CD4-positive, alpha-beta T cell treated with Interleukin-6 at 100 ng/mL for 8 hours (primary cell): ENCODE measurements at regions not wholly inside any gene's neighbourhood (a gene's known extent, or its start where the extent isn't known, plus 50 kb on each side); places are given as distances from the start of the nearest gene placed in this dataset.

Source experiments
- DNase-seq: peaks from one replicate; pipeline ENCODE4 v3.0.0-alpha.2; 2020; ENCODE audit warnings: mixed read lengths, low spot score

GRCh38 chr2:830419-831224, 120.0 kb upstream of the SNTG2 start:
- no peak for DNase-seq

- no peak for DNase-seq
Measured at GRCh38 chr2:829047-829446, 121.6 kb upstream of the SNTG2 start.

DNA sequence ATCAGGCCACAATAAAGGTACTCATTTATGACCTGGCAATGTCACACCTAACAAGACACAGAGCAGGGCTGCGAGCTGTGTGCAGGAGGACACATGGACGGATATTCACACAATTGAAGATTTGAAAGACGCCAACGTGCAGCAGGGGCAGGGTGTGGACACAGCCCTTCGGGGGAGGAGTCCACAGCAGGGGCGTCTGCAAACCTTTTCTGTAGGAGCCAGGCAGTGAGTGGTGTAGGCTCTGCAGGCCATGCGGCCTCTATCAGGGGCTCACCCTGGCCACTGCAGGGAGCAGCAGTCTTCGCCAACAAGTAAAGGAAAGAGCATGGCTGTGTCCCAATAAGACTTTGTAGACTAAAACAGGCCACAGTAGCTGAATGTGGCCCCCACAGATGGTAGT, 125.7 kb upstream of the SNTG2 start:
- no peak for DNase-seq

GRCh38 chr2:824524-824923, 126.1 kb upstream of the SNTG2 start:
- DNase-seq = no peak

GRCh38 chr2:821546-821945, 129.1 kb upstream of the SNTG2 start:
- no peak for DNase-seq

DNA sequence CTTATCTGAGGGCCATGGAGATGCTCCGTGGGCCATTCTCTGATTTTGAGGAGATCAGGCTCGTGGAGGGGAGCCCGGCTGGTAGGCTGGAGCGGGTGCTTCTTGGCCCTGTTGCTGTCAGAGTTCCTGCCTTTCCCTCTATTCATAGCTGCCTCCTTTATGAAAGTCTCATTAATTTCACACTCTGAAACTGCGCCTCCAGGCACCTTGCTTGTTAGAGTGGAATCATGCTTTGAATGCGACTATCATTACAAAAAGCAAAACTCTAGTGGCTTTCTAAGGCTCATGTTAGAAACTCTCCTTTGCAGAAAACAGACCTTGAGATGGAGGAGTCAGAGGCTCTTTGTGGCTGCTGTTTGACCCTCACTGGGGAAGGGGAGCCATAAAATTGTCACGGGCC, 131.0 kb upstream of the SNTG2 start:
- no peak for DNase-seq

- no peak for DNase-seq
Measured at GRCh38 chr2:819121-819520, 131.5 kb upstream of the SNTG2 start.

- DNase-seq = no peak
Measured at GRCh38 chr2:817336-818015, 133.2 kb upstream of the SNTG2 start.

DNA sequence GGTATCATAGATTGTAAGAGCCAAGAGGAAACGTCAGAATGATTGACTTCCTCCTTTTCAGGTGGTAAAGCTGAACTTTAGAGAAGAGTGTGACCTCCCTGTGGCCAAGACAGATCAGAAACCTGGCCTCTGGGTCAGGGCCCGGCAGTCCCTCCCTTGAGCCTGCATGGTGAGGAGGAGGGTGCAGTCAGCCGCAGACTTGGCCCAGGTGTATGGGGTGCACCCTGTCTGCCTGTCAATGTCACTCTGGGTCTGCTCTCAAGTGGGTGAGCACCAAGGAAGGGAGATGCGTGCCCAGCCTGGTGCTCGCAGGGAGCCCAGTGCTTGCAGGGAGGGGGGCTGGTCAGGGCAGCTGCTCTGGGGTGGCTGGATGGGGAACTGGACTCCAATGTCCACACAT, 134.4 kb upstream of the SNTG2 start:
- no peak for DNase-seq

DNA sequence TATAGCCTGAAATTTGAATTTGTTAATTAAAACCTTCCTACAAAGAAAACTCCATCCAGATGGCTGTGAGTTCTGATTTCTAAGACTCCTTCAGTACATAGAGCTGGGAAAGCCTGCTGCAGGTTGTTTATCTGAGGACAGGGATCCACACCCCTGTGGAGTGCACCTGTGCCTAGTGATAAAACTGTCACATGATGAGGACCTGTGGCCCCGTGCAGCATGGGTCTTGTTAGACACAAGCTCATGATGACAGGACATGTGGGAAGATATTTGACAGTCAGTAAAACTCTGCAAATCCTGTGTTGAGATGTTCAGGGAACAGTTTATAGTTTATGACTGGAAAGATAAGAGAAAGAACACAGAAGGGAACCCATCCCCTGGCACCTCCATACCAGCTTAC, 133.2 kb upstream of the TMEM18 start:
- no peak for DNase-seq

DNA sequence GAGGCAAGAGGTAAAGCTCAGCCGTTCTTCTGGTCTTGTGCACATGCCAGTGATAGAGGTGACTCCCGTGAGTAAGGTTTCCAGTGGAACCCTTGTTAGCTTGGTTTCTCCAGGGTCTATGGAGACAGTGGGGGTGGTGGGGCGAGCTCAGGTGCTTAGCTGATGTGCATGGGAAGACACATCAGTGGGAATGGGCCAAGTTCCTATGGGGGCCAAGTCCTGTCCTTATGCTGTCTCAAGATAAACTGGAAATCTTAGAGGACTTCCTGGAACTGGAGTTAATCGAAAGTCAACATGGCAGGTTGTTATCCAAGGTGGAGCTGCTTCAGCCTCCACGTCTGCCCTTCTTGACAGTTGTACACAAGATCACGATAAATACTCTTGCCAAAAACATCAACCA, 130.1 kb upstream of the TMEM18 start:
- DNase-seq = no peak

- DNase-seq = no peak
Measured at GRCh38 chr2:805664-806063, 128.5 kb upstream of the TMEM18 start.

GRCh38 chr2:797993-798392, 120.8 kb upstream of the TMEM18 start:
- DNase-seq = no peak

- no peak for DNase-seq
Measured at GRCh38 chr2:797556-797955, 120.3 kb upstream of the TMEM18 start.

DNA sequence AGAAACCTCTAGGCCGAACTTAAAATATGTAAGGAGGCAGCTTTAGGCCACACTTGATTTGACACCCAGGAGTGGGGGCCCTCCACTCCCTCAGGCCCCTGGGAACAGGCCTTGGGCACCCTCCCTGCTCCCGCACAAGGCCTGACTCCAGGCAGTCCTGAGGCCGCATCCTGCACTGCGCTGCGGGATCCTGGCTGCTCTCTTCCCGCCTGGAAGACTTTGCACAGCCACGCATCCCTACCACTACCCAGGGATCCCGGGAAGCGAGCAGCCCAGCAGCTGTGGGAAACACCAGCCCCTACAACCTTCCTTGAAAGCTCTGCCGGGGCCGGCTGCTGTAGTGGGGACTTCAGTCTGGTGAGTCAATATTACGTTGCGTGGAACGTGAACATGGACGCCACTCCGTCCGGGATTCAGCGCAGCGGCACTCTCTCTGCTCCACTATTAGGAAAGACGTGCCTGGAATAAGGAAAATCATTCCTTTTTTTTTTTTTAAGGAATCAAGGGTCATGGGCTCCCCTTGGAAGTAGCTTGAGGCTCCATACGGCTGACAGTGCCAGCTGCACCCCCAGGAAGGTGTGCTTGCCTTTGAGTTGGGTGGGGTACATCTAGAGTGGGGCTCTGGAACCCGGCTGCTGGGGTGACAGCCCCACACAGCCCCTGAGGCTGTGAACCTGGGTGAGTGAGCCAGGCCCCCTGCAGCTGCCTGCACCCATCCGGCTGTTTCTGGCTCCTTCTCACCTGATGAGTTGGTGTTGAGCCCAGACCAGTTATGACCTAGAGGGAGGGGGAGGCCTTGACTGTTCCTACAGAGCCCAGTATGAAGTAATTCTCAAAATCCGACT, 119.2 kb upstream of the TMEM18 start:
- no peak for DNase-seq

GRCh38 chr2:795531-796041, 118.4 kb upstream of the TMEM18 start:
- DNase-seq = no peak

DNA sequence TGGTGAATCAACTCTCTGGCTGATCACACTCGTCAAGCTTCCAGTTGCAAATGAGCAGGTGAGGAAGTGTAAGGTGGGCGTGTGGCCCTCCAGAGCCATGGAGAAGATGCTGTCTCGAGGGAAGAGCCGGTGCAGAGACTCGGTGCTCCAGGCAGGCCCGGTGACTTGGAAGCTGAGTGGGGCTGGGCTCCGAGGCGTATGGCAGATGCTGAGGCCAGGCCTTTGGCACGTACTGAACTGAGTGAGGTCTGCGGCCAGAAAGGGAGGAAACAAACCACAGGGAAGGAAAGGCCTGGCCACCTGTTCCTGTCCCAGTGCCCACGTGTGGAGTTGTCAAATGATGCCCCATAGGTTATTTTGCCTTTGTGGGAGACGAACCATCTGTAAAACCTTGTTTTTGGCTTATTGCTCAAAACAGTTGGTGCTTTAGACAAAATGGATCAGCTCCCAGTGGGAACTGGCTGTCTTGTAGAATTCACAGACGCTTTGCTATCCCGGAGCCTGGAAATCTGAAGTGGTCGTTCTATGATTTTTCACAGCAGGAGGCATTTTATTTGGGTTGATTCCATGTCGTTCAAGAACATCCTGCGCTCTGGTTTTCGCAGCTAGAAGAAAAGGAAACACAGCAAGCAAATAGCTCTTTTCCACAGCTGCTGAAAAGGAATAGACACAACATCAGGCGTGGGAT, 117.5 kb upstream of the TMEM18 start:
- DNase-seq = no peak

DNA sequence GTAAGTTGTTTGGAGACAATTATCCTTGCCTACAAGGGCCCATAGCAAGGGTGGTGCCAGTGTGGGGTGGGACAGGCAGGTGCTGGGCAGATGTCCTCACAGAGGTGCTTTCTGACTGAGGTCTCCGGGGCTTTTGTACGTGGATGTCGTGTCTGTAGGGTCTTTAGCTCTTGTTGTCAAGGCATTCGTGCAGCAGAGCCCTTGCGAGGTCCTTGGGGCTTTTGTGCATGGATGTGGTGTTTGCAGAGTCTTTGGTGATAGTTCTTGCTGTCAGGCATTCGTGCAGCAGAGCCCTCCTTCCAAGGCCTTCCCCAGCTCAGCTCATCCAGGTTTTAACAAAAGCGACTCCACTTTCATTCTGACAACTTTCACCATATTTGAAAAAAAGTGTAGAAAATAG, 116.0 kb upstream of the TMEM18 start:
- no peak for DNase-seq

DNA sequence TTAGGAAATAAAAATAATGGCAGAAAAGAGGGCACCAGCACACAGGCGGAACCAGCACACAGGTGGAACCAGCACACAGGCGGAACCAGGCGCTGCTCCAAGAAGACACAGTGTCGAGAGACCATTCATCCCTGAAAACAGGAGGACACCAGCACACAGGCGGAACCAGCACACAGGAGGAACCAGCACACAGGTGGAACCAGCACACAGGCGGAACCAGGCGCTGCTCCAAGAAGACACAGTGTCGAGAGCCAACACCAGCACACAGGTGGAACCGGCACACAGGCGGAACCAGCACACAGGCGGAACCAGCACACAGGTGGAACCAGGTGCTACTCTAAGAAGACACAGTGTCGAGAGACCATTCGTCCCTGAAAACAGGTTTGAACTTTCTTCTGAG, 115.5 kb upstream of the TMEM18 start:
- DNase-seq = no peak

- no peak for DNase-seq
Measured at GRCh38 chr2:790634-791245, 113.5 kb upstream of the TMEM18 start.

GRCh38 chr2:790081-790480, 112.9 kb upstream of the TMEM18 start:
- no peak for DNase-seq

DNA sequence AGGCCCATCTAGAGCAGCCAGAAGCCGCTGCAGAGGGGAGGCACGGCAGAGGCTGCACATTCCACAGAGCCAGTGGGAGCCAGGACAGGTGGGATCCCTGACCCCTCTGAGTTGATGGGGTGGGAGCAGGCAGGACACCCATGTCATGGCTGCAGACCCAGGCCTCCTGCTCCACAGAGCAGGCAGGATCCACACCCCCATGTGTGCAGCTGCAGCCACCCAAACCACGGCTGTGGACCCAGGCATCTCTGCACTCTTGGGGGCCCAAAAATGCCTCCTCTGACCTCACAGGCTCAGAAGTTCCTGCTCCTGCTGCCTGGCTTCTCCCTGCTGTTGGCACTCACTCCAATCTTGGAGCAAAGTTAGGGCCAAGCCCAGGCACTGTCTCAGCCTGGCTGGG, 112.3 kb upstream of the TMEM18 start:
- DNase-seq = no peak
